ENCODE measurements at regions not wholly inside any gene's neighbourhood (a gene's known extent, or its start where the extent isn't known, plus 50 kb on each side); places are given as distances from the start of the nearest gene placed in this dataset.

- no peak for DNase-seq (ENCODE audit: low read depth)
- no peak overlapping the region for H3K4me3 ChIP-seq (ENCODE audit: low read length)
- TF ChIP-seq CTCF (IDR thresholded peaks at IDR 0.05; ENCODE audit: insufficient read depth, low read depth, low read length, missing control alignments), result no peak
Observed at GRCh38 chr13:37947419-37948140, 78.0 kb upstream of the TRPC4 start.

- TF ChIP-seq CTCF (IDR thresholded peaks at IDR 0.05; ENCODE audit: insufficient read depth, low read depth, low read length, missing control alignments), result no peak
- no peak for DNase-seq (ENCODE audit: low read depth)
- no peak overlapping the region for H3K4me3 ChIP-seq (ENCODE audit: low read length)
Observed at GRCh38 chr13:37945651-37946575, 76.3 kb upstream of the TRPC4 start.

DNA sequence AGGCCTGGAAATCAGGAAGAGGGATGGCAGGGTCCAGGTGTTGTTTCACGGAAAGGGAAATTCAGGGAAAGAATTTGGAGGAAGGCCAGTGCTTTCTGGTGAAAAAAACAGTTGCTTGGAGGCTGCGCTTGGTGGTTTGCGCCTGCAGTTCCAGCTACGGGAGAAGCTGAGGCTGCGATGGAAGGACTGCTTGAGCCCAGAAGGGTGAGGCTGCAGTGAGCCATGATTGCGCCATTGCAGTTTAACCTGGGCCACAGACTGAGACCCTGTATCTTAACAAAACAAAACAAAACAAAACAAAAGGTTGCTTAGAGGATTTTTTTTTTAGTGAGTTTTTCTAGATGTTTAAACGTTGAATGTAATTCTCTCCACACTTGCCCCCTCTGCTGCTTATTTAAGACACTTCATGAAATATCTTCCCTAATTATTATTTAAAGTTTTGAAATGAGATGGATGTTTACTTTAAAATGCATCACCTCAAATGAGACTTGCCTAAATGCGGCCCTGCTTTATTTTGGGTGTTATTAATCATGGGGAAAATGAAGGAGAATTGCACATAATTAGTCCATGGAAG lies 75.4 kb upstream of the TRPC4 start:
- H3K4me3 ChIP-seq (ENCODE audit: low read length), result no peak overlapping the region
- no peak for TF ChIP-seq CTCF (IDR thresholded peaks at IDR 0.05; ENCODE audit: insufficient read depth, low read depth, low read length, missing control alignments)
- DNase-seq (ENCODE audit: low read depth), result no peak

DNA sequence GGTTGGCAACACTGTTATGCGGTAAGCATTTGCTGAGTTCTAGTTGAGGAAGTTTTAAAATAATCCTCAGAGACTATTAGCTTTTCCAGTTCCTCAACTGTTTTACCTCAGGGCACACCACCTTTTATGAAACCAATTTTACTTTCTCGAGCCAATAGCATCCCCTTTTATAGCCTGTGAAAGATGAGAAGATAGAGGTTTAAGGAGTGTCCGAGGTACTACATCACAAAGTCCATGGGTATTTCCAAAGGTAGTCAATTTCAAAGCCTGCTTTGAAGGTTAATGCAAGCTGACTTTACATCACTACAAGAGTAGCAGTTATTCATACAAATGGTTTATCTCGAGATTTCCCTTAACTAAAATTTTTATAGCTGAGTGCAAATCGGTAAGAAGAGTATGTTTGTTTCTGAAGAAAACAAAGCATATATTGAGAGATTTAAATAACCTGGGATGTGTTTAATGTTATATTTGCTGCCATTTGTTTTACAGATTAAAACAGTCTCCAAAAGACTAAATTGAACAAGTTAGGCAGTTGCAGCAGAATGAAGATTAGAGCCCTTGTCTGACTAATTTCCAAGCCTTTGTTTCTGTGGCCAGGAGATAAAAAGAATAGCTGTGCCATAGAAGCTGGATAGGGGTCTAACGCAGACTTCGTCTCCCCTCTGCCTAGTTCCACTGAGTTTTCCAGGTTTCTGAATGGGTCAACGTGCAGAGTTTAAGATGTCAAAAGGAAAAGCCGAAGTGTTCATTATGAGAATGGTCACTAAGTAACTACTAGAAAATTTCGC lies 74.7 kb upstream of the TRPC4 start:
- no peak for DNase-seq (ENCODE audit: low read depth)

GRCh38 chr13:37942929-37943328 lies 73.4 kb upstream of the TRPC4 start:
- no peak overlapping the region for H3K4me3 ChIP-seq (ENCODE audit: low read length)
- DNase-seq (ENCODE audit: low read depth), result no peak
- TF ChIP-seq CTCF (IDR thresholded peaks at IDR 0.05; ENCODE audit: insufficient read depth, low read depth, low read length, missing control alignments), result no peak

More for the DNA sequence above, 74.7 kb upstream of the TRPC4 start:
- no peak overlapping the region for H3K4me3 ChIP-seq (ENCODE audit: low read length)
- no peak for TF ChIP-seq CTCF (IDR thresholded peaks at IDR 0.05; ENCODE audit: insufficient read depth, low read depth, low read length, missing control alignments)

DNA sequence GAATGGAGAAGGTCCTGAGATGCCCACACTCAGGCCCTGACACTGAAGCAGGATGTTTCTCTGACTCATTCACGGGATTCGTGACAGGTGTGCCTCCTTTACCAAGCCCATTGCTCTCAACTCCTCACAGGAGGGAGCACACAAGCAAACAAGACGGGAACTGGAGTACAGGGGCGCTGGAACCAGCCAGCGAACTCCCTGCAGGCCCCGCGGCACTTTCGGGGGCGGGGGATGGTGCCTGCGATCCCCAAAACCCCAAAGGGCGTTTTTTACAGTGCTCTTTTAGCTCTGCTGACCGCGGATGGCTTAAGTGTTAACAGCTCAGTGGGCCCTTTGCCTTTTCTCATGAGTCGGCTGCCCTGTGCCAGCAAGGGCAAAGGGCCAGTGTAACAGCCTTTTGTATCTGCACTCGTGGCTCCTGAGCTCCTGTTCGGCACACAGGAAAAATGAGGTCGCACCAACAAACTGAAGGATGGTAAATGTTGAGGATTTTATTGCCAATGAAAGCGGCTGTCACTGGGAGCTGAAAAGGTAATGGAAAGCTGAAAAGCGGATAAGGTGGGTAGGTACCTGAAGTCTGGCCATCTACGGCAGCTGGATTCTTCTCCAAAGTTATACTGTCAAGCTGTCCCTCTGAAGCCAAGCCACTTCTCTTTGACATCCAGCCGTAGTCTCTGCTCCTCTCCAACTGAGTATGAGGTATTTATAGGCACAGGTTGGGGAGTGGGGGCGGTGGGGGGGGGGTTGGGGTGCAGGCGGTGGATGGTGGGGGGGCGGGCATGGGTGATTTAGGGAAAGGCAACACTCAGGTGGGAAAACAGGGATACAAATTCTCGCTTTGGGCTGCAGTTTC lies 65.0 kb upstream of the TRPC4 start:
- TF ChIP-seq CTCF (IDR thresholded peaks at IDR 0.05; ENCODE audit: insufficient read depth, low read depth, low read length, missing control alignments), result no peak
- no peak for DNase-seq (ENCODE audit: low read depth)
- H3K4me3 ChIP-seq (ENCODE audit: low read length), result no peak overlapping the region

All from epithelial cell of esophagus (primary cell).